ENCODE measurements at regions not wholly inside any gene's neighbourhood (a gene's known extent, or its start where the extent isn't known, plus 50 kb on each side); places are given as distances from the start of the nearest gene placed in this dataset.

- no peak for TF ChIP-seq GATA2 (IDR thresholded peaks at IDR 0.05; ENCODE audit: low read depth, low read length)
- no peak for TF ChIP-seq GATA3 (IDR thresholded peaks at IDR 0.05; ENCODE audit: low read depth, low read length)
Measured at GRCh38 chr6:14638435-14638905, 520.9 kb downstream of the CD83 start.
